ENCODE measurements at regions not wholly inside any gene's neighbourhood (a gene's known extent, or its start where the extent isn't known, plus 50 kb on each side); places are given as distances from the start of the nearest gene placed in this dataset.
A peak's percentile ranks its signal among the peaks of the same experiment; 100 is the strongest.
"Not testable (repeated sequence)": the region's sequence is repeated elsewhere in the genome, so short reads cannot be mapped to it uniquely, and the experiment has no call there.

- peak in 1 of 5 donors; percentile 8 for DNase-seq
Observed at GRCh38 chr1:120557605-120558302, 142.9 kb downstream of the NBPF8 start.

- peak; percentile 15 to 67 (median 45) for DNase-seq
Observed at GRCh38 chr1:120558303-120559060, 143.6 kb downstream of the NBPF8 start.

- peak in 2 of 5 donors; percentile 8 to 25 for DNase-seq
Observed at GRCh38 chr1:120561767-120562166, 146.9 kb downstream of the NBPF8 start.

- not testable (repeated sequence) for DNase-seq
Observed at GRCh38 chr1:120565396-120565795, 150.6 kb downstream of the NBPF8 start.

- DNase-seq: not testable (repeated sequence)
Observed at GRCh38 chr1:120567620-120568019, 152.8 kb downstream of the NBPF8 start.

- DNase-seq: not testable (repeated sequence)
Observed at GRCh38 chr1:120575201-120575600, 148.5 kb upstream of the NBPF26 start.

GRCh38 chr1:120582135-120582534 lies 141.6 kb upstream of the NBPF26 start:
- not testable (repeated sequence) for DNase-seq

GRCh38 chr1:120586053-120586452 lies 137.7 kb upstream of the NBPF26 start:
- not testable (repeated sequence) for DNase-seq

GRCh38 chr1:120588811-120589210 lies 134.9 kb upstream of the NBPF26 start:
- DNase-seq: not testable (repeated sequence)

- not testable (repeated sequence) for DNase-seq
Observed at GRCh38 chr1:120591774-120592173, 132.0 kb upstream of the NBPF26 start.

- DNase-seq: not testable (repeated sequence)
Observed at GRCh38 chr1:120592943-120593342, 130.8 kb upstream of the NBPF26 start.

GRCh38 chr1:120593648-120594047 lies 130.1 kb upstream of the NBPF26 start:
- not testable (repeated sequence) for DNase-seq

GRCh38 chr1:120598331-120598951 lies 125.3 kb upstream of the NBPF26 start:
- not testable (repeated sequence) for DNase-seq

GRCh38 chr1:120599511-120599910 lies 124.2 kb upstream of the NBPF26 start:
- not testable (repeated sequence) for DNase-seq

GRCh38 chr1:120600442-120601041 lies 123.2 kb upstream of the NBPF26 start:
- not testable (repeated sequence) for DNase-seq

GRCh38 chr1:120607882-120608281 lies 115.9 kb upstream of the NBPF26 start:
- not testable (repeated sequence) for DNase-seq

GRCh38 chr1:120608314-120609014 lies 115.3 kb upstream of the NBPF26 start:
- DNase-seq: not testable (repeated sequence)

- not testable (repeated sequence) for DNase-seq
Observed at GRCh38 chr1:120609015-120609573, 114.7 kb upstream of the NBPF26 start.

- not testable (repeated sequence) for DNase-seq
Observed at GRCh38 chr1:120609834-120610233, 113.9 kb upstream of the NBPF26 start.

GRCh38 chr1:120614931-120615639 lies 108.7 kb upstream of the NBPF26 start:
- DNase-seq: not testable (repeated sequence)

GRCh38 chr1:120617493-120617892 lies 106.3 kb upstream of the NBPF26 start:
- DNase-seq: not testable (repeated sequence)

Data from T-helper 1 cell (primary cell).